ENCODE measurements at regions not wholly inside any gene's neighbourhood (a gene's known extent, or its start where the extent isn't known, plus 50 kb on each side); places are given as distances from the start of the nearest gene placed in this dataset.

DNA sequence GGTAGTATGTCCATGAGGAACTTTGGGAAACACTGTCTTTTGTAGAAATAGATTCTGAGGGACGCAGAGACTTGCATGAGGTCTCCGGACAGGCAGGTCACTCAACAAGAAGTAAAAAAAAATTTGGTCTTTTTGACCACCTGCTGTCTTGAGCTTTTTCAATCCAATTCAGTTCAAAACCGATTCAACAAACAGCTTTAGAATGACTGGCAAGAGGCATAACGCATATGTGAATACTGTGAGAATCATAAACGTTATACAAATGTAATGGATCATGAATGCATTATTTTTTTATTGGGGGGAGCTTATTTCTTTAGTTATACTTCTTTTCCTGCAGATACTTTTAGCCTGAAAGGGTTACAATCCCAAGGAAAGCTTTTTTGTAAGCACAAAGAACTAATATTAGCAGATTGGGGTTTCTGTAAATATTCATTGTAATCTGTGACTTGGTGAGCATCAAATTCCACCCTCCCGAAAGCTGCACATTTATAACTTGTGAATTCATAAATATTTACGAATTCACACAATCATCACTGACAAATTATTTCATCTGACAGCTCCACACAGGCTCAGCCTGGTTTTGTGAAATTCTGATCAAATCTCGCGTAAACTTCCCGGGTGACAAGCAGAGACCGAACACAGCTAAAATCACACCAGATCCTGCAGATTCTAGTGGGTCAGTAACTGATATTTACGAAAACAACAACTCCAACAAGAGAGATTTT, 507.7 kb downstream of the MN1 start:
- no peak for DNase-seq (ENCODE audit: low spot score)

DNA sequence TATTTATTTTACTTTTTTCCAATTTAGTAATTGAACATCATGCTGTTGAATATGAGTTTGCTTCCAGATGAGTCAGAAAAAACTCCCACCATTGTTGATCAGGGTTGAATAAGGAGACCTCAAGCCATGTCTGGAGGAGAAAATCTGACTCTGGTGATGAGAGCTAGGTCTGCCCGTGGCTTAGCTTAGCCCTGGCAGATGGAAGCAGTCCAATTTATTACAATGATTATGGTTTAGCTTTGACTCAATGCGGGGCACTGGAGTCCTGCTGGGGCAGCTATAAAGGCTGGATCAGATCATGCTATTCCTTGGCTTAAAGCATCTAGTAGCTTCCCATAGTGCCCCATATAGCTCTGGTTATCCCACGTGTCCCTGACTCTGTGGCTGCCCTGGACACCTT, 506.5 kb downstream of the MN1 start:
- DNase-seq (ENCODE audit: low spot score): no peak

DNA sequence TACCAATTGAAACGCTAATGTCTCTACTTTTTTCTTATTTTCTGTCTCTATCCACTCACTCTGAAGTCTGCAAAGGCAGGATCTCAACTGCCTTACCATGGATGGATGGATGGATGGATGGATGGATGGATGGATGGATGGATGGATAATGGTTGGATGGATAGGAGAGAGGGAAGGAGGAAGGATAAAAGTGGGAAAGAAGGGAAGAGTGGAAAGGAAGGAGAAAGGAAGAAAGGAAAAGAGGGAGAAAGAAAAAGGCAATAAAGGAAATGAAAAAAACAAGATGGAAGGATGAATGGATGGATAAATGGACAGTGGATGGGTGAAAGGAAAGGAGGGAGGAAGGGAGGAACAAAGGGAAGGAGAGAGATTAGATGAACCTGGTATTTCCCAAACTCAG, 506.0 kb downstream of the MN1 start:
- DNase-seq (ENCODE audit: low spot score): no peak

- no peak for DNase-seq (ENCODE audit: low spot score)
These were observed 505.4 kb downstream of the MN1 start for GRCh38 chr22:27296091-27296675.

DNA sequence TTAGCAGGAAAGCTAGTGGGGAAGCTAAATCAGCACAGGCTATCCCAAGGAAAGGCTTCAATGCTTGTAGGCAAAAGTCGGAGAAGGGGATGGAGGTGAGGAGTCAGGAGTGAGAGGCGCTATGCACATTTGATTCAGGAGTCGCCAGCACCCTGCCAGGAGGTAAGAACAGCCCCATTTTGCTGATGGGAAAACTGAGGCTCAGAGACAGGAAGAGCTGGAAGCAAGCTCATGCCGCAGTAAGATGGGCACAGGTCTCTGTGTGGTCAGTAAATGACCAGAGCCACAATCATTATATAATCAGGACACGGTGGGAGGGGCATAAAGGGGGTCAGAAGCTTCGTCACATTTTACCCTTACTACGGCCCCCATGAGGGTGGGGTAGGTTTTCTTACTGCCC, 504.4 kb downstream of the MN1 start:
- no peak for DNase-seq (ENCODE audit: low spot score)

DNA sequence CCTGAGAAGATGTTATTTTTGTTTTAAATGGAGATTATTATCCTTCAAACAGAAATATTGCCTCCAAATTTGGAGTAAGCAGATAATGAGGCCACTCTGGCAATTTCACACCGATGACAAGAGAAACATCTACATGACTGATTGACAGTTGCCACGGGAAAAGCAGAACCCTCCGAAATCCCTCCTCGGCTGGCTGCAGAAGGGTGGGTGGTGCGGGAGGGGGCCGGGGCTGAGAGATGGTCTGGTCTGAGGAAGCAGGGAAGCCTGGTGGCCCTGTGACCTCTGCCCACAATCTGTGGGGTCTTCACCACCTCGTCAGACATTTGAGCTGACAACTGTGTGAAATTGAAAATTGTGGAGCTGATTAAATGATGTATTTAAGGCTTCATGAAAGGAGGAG, 503.2 kb downstream of the MN1 start:
- DNase-seq (ENCODE audit: low spot score): no peak

GRCh38 chr22:27298742-27299141, 502.8 kb downstream of the MN1 start:
- no peak for DNase-seq (ENCODE audit: low spot score)

DNA sequence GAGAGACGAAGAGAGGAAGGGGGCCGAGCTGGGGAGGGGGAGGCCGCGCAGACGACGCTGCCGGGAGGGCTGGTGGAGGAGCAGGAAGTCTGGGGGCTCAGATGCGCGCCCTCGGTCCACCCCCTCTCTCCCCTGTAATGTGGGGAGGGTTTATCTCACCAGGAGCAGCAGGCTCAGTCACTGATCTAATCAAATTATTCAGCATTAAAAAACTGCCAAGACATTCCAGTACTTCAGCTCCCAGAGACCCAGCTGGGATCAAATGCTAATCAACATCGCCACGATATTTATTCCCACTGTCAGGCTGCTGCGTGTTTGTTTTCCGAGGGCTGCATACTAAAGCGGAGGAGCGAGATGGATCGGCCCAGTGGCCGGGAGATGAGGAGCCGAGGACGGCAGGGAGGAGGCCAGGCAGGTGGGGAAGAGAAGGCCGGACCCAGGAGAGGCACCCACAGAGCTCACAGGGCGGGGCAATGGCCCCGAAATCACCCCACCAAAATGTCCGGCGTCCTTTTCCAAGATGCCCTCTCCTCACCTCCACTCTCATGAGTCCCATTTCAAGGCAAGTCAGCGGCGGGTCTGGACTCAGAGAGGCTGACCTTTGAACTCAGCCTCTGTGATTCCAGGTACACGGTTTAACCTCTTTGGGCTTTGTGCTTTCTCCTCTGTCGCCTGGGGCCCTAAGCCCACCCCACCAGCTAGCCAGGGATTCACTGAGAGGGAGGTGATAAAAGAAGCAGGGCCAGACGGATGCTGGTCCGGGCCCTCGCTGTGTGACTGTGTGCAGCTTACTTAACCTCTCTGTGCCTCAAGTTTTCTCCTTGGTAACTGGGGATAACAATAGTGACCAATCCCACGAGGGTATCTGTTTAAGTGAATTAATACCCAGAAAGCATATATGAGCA, 502.1 kb downstream of the MN1 start:
- no peak for DNase-seq (ENCODE audit: low spot score)

DNA sequence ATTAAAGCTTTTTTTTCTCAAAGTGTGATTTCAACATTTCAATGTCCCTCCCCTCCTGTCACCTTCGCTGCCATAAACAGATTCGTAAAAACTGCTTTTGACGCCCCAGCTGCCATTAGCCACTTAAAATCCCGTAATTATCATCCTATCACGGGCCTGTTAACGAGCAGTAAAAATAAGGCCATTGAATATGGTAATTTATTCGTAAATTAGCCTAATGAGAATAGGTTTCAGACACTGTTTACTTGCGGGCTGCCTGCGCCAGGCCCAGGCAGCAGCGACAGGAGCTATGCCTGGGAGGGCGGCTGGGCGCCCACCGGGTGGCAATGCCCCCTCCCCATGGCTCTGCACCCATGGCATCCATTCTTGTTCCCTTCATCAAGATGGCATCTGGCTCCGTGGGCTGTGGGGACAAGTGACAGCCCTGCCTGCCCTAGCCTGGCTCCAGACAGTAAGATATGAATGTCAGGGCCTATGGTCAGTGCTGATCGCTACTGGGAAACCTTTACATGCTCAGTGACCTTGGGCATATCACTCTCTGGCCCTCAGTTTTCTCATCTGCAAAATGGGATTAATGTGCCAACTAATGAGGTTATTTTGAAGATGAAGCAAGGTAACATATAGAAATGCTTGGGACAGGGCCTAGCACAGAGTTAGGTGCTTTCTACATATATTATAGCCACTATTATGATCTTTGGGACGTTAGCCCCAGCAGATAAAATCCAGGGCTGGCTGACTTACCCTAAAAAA, 500.8 kb downstream of the MN1 start:
- no peak for DNase-seq (ENCODE audit: low spot score)

GRCh38 chr22:27302501-27302900, 499.1 kb downstream of the MN1 start:
- no peak for DNase-seq (ENCODE audit: low spot score)

DNA sequence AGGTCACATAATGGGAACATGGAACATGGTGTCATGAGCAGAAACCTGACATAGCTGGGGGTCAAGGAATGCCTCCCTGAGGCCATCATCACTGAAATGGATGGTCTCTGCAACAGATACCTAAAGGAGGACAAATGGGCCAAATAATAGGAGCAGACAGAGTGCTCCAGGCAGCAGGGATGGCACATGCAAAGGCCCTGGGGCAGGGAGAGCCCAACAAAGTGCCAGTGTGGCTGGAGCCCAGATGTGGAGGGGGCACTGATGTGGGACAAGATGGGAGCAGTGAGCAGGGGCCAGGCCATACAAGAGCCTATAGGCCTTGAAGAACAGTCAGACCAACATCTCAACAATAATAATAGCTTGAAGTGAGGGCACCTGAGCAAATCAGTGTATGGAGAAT, 497.8 kb downstream of the MN1 start:
- DNase-seq (ENCODE audit: low spot score): no peak

GRCh38 chr22:27306771-27307170, 494.8 kb downstream of the MN1 start:
- DNase-seq (ENCODE audit: low spot score): no peak

DNA sequence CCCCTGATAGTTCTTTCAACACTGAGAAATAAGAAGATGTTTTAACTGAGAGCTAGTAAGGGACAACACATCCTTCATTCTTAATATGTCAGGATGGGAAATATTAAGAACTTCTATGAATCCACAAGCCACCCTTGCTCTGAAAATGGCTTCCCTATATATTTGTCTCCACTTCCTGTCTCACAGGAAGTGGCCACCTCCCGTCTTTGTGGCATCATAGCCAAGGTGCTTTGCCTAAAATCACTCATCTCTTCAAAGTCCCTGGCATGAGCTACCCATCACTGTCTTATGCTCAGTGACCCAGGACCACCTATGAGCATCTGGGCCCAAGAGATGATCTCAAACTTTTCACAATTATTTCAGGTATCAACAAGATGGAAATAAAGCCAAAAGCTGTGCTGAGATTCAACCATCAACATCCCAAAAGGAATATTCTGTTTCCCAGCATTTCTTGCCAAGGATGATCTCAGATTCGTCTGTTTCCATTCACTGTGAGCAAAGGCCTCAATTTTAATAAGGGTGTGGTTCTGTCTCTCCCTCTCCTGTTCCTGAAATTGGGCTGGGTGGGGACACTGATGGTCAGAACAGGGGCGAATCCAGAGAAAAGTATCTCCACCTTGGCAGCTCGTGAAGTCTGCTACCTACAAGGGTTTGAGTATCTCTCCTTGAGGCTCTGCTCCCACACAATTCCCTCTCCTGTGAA, 493.9 kb downstream of the MN1 start:
- DNase-seq (ENCODE audit: low spot score): no peak

DNA sequence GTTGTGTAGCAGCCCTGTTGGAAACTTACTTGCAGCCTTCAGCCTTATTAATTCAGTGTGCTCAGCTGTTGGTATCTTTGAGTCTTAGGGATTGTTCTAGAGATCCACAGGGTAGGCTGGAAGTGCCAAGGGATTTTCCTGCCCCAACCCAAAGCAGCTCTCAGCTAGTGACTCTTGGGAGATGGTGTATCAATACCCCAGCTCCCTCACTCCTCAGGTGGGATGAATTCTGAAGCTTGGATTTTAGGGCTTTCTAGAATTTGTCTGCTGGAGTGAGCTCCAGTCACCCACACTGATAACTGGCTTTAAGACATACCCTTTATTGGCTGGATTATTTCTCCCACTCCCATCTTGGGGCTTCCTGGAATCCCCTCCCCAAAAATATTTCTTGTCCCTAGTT, 493.0 kb downstream of the MN1 start:
- no peak for DNase-seq (ENCODE audit: low spot score)

- no peak for DNase-seq (ENCODE audit: low spot score)
These were observed 491.9 kb downstream of the MN1 start for GRCh38 chr22:27309697-27310096.

DNA sequence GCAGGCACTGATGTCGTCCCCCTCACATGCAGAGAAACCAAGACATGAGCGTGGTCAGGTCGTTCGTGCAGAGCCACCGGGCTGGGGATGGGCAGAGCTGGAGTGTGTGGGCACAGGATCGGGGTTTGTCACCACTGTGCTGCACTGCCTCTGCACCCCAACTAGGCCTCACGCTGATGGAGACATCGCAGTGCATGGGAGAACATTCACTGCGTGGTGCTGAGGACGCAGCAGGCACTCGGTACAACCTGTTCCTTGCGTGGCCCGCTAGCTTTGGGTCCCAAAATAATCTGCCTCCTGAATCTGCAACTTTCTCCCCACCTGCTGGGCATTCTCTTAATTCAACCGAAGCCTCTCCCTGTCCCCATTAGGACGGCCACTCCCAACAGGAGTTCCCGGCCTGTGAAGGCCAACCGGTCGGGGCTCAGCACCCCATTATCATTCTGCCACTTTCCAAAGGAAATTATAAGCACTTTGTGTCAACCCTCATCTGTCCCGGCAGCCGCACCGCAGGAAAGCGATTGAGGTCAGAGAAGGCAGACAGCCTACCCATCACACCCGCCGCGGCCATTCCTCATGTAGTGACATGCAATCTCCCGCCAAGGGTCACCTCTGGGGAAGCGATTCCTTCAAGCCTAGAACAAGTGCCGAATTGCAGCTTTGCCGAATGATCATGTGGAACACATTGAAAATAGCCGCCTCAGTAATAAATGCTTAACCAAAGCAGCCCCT, 490.4 kb downstream of the MN1 start:
- no peak for DNase-seq (ENCODE audit: low spot score)

DNA sequence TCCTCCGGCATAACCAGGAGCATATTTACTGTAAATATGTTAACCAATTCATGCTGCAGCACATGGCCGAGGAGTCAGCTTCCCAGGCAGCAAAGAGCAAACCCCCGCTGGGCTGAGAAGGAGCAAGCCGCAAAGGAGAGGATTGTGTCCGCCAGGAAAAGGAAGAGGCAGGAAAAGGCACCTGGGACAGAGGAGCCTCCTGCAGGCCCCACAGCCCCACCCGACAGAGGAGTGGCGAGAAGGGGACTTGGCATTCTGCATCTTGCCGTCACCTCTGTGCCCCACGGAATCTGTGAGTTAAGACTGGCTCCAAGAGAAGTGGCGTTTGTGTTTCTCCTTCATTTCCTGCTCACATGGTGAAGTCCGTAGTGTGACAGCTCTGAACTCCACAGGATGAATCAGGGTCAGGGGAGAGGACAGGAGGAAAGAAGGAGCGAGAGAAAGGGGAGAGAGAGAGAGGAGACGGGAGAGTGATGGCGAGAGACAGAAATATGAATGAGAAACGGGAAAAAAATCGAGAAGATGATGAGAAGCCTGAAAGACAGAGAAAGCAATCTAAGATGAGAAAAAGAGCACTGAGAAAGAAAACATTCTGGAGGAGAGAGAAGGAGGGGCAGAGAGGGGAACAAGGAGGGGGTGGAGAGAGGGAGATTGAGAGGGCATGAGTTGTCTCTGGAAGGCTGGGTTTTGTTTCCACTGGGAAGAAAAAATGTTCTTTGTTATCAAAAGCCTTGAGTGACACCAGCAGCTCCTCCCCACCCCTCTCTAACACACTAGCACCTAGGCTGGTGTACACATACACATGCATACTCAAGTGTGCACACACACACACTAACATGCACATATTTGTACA, 489.6 kb downstream of the MN1 start:
- DNase-seq (ENCODE audit: low spot score): no peak

- no peak for DNase-seq (ENCODE audit: low spot score)
These were observed 489.0 kb downstream of the MN1 start for GRCh38 chr22:27312565-27312964.

DNA sequence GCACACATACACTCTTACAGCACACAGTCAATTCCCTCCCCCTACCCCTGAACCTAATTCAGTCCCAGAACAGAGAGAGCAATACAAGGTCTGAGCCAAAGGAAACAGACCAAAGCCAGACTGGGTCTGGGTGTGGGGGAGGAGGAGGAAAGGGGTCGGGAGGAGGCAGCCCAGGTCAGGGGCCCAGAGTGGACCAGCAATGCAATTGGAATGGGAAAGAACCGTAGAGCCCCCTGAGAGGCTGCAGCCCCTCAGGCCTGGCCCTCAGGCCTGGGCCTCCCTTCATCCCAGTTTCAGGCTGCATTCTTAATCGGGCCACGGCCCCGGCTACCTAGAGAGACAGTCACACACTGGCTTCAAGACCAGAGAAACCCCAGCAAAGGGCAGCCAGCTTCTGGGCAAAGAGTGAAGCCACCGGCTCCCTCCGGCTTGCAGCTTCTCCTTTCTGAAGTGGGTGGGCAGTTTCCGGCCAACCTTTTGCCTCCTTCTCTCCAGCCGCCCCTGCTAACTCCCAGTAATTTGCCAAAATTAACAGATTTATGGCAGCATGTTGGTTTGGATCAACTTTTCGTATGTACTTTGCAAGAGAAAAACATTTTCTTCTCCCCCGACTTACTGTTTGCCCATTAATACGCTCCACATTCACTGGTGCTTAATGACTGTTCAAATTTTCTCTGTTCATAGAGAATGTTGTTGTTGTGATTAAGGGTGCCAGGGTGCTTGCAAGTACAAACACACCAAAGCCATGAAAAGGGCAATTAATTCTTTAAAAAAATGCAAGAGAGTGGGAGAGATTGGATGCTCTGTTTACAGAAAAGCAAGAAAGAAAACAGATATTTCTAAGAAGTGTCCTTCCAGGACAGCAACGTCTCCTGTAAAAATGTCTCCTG, 488.3 kb downstream of the MN1 start:
- no peak for DNase-seq (ENCODE audit: low spot score)
